WTC11 (cell line): ENCODE measurements at regions not wholly inside any gene's neighbourhood (a gene's known extent, or its start where the extent isn't known, plus 50 kb on each side); places are given as distances from the start of the nearest gene placed in this dataset.

Experiments used
- ATAC-seq: fragments of 200-7000 bp; cut with Tn5 transposase; 2 replicates; pipeline ENCODE4 v1.10.0; 2021; ENCODE audit warnings: mild to moderate bottlenecking, moderate library complexity
- CTCF ChIA-PET: fragments of 300-600 bp; sonication (Branson Sonifier 250); formaldehyde crosslinking; loops from one replicate; lab custom pipeline; 2021; ENCODE audit warnings: antibody characterized with exemption; lab: Charles Lee
- POLR2A ChIA-PET: fragments of 350-600 bp; sonication (Branson Sonifier 250); formaldehyde crosslinking; loops from one replicate; lab custom pipeline; 2021; ENCODE audit warnings: antibody characterized with exemption; lab: Charles Lee
- DNase-seq: peaks from one replicate; pipeline ENCODE4 v3.0.0; 2021; ENCODE audit warnings: low spot score
- H3K27ac Mint-ChIP-seq: 2 replicates; pipeline ENCODE4 v1.8.0; 2021; ENCODE audit warnings: mixed read lengths
- H3K27me3 Mint-ChIP-seq: 2 replicates; pipeline ENCODE4 v1.8.0; 2021; ENCODE audit warnings: low read depth, mild to moderate bottlenecking, moderate library complexity, mixed read lengths
- H3K36me3 Mint-ChIP-seq: 2 replicates; pipeline ENCODE4 v1.8.0; 2021; ENCODE audit warnings: mixed read lengths
- H3K4me1 Mint-ChIP-seq: 2 replicates; pipeline ENCODE4 v1.8.0; 2022; ENCODE audit warnings: mixed read lengths
- H3K4me3 Mint-ChIP-seq: 2 replicates; pipeline ENCODE4 v1.8.0; 2021; ENCODE audit warnings: mild to moderate bottlenecking, moderate library complexity, mixed read lengths
- H3K9me3 Mint-ChIP-seq: 2 replicates; pipeline ENCODE4 v1.8.0; 2021; ENCODE audit warnings: mixed read lengths
- ATF2 ChIP-seq: sonication (generic); formaldehyde crosslinking; IDR thresholded peaks from 2 replicates; pipeline ENCODE4 v1.8.1; 2022; ENCODE audit warnings: low read depth, missing genetic modification reagents, borderline replicate concordance
- ATF6 ChIP-seq: sonication (generic); formaldehyde crosslinking; IDR thresholded peaks from 2 replicates; pipeline ENCODE4 v1.8.1; 2023; ENCODE audit warnings: mild to moderate bottlenecking, missing genetic modification reagents
- CBFB ChIP-seq: sonication (generic); formaldehyde crosslinking; IDR thresholded peaks from 2 replicates; pipeline ENCODE4 v1.8.1; 2022; ENCODE audit warnings: mild to moderate bottlenecking, low read depth, missing genetic modification reagents
- CREM ChIP-seq: sonication (generic); formaldehyde crosslinking; IDR thresholded peaks from 2 replicates; pipeline ENCODE4 v1.8.1; 2022; ENCODE audit warnings: mild to moderate bottlenecking, missing genetic modification reagents, moderate library complexity
- ESRRA ChIP-seq: sonication (generic); formaldehyde crosslinking; IDR thresholded peaks from 2 replicates; pipeline ENCODE4 v1.8.1; 2022; ENCODE audit warnings: mild to moderate bottlenecking, missing genetic modification reagents, borderline replicate concordance
- FOXK1 ChIP-seq: sonication (generic); formaldehyde crosslinking; IDR thresholded peaks from 2 replicates; pipeline ENCODE4 v1.8.0; 2022; ENCODE audit warnings: mild to moderate bottlenecking, moderate library complexity, missing genetic modification reagents
- MLX ChIP-seq: sonication (generic); formaldehyde crosslinking; IDR thresholded peaks from 2 replicates; pipeline ENCODE4 v1.8.1; 2023; ENCODE audit warnings: mild to moderate bottlenecking, missing genetic modification reagents, moderate library complexity
- TEAD1 ChIP-seq: sonication (generic); formaldehyde crosslinking; IDR thresholded peaks from 2 replicates; pipeline ENCODE4 v1.8.0; 2022; ENCODE audit warnings: mild to moderate bottlenecking, missing genetic modification reagents
- ZBTB43 ChIP-seq: sonication (generic); formaldehyde crosslinking; IDR thresholded peaks from 2 replicates; pipeline ENCODE4 v1.8.1; 2023; ENCODE audit warnings: mild to moderate bottlenecking, missing genetic modification reagents
- ZNF232 ChIP-seq: sonication (generic); formaldehyde crosslinking; IDR thresholded peaks from 2 replicates; pipeline ENCODE4 v1.8.0; 2022; ENCODE audit warnings: mild to moderate bottlenecking, missing genetic modification reagents
- ZNF281 ChIP-seq: sonication (generic); formaldehyde crosslinking; IDR thresholded peaks from 2 replicates; pipeline ENCODE4 v1.8.0; 2023; ENCODE audit warnings: mild to moderate bottlenecking, missing genetic modification reagents
- TF ChIP-seq, protein P1 (sequence below): fragments of 250-450 bp; sonication (Bioruptor Pico); IDR thresholded peaks from 2 replicates; pipeline ENCODE4 v2.1.2; 2022; ENCODE audit warnings: mild to moderate bottlenecking, moderate library complexity
- TF ChIP-seq, protein P2 (sequence below): sonication (generic); formaldehyde crosslinking; IDR thresholded peaks from 2 replicates; pipeline ENCODE4 v1.8.1; 2022; ENCODE audit warnings: low read depth, mild to moderate bottlenecking, moderate library complexity, missing genetic modification reagents, borderline replicate concordance
- TF ChIP-seq, protein P3 (sequence below): sonication (generic); formaldehyde crosslinking; IDR thresholded peaks from 2 replicates; pipeline ENCODE4 v1.8.0; 2023; ENCODE audit warnings: missing genetic modification reagents, mild to moderate bottlenecking, borderline replicate concordance
- TF ChIP-seq, protein P4 (sequence below): fragments of 250-450 bp; sonication (Bioruptor Pico); IDR thresholded peaks from 2 replicates; pipeline ENCODE4 v1.8.0; 2021; ENCODE audit warnings: mild to moderate bottlenecking

DNA sequence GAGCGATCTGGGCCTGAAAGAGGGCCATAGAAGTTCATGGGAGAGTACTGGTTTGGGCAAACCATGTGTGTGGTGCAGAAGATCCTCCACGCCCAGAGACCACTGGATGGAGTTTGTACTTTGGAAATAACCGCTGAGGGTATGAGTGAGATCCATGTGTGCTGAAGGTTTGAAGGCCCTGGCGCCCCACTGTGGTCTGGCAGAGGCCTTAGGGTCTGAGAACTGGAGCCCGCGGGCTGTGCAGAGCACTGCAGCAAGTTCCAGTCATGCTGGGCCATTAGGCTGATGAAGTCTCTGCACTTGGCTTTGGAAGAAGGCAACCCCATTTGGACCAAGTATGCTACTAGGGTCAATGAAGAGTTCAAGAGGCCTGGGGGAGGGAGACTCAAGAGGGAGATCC lies 186.4 kb downstream of the BUD13 start:
- peaks cover 49% of the 10 kb centered on the region for H3K27me3 Mint-ChIP-seq
- H3K4me1 Mint-ChIP-seq: peaks cover 33% of the 10 kb centered on the region
- no peak for DNase-seq
- TF ChIP-seq MLX (CRISPR knock-in tag) (no peak), ESRRA (CRISPR knock-in tag) (no peak), CBFB (no peak), TEAD1 (CRISPR knock-in tag) (no peak), CREM (CRISPR knock-in tag) (no peak), ATF2 (CRISPR knock-in tag) (no peak), ZNF281 (CRISPR knock-in tag) (no peak), ZNF232 (CRISPR knock-in tag) (no peak)
- TF ChIP-seq, protein P1, sequence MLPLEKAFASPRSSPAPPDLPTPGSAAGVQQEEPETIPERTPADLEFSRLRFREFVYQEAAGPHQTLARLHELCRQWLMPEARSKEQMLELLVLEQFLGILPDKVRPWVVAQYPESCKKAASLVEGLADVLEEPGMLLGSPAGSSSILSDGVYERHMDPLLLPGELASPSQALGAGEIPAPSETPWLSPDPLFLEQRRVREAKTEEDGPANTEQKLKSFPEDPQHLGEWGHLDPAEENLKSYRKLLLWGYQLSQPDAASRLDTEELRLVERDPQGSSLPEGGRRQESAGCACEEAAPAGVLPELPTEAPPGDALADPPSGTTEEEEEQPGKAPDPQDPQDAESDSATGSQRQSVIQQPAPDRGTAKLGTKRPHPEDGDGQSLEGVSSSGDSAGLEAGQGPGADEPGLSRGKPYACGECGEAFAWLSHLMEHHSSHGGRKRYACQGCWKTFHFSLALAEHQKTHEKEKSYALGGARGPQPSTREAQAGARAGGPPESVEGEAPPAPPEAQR (CRISPR knock-in tag): no peak
- TF ChIP-seq, protein P2, sequence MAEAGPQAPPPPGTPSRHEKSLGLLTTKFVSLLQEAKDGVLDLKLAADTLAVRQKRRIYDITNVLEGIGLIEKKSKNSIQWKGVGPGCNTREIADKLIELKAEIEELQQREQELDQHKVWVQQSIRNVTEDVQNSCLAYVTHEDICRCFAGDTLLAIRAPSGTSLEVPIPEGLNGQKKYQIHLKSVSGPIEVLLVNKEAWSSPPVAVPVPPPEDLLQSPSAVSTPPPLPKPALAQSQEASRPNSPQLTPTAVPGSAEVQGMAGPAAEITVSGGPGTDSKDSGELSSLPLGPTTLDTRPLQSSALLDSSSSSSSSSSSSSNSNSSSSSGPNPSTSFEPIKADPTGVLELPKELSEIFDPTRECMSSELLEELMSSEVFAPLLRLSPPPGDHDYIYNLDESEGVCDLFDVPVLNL (CRISPR knock-in tag): no peak
- TF ChIP-seq, protein P3, sequence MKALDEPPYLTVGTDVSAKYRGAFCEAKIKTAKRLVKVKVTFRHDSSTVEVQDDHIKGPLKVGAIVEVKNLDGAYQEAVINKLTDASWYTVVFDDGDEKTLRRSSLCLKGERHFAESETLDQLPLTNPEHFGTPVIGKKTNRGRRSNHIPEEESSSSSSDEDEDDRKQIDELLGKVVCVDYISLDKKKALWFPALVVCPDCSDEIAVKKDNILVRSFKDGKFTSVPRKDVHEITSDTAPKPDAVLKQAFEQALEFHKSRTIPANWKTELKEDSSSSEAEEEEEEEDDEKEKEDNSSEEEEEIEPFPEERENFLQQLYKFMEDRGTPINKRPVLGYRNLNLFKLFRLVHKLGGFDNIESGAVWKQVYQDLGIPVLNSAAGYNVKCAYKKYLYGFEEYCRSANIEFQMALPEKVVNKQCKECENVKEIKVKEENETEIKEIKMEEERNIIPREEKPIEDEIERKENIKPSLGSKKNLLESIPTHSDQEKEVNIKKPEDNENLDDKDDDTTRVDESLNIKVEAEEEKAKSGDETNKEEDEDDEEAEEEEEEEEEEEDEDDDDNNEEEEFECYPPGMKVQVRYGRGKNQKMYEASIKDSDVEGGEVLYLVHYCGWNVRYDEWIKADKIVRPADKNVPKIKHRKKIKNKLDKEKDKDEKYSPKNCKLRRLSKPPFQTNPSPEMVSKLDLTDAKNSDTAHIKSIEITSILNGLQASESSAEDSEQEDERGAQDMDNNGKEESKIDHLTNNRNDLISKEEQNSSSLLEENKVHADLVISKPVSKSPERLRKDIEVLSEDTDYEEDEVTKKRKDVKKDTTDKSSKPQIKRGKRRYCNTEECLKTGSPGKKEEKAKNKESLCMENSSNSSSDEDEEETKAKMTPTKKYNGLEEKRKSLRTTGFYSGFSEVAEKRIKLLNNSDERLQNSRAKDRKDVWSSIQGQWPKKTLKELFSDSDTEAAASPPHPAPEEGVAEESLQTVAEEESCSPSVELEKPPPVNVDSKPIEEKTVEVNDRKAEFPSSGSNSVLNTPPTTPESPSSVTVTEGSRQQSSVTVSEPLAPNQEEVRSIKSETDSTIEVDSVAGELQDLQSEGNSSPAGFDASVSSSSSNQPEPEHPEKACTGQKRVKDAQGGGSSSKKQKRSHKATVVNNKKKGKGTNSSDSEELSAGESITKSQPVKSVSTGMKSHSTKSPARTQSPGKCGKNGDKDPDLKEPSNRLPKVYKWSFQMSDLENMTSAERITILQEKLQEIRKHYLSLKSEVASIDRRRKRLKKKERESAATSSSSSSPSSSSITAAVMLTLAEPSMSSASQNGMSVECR (CRISPR knock-in tag): no peak
- CTCF ChIA-PET: interaction anchor here (1.6 kb wide), 1 partner anchor 73 kb away, joined by 3 read pairs; no protein-coding TSS in a partner anchor
- H3K4me3 Mint-ChIP-seq: no peak overlapping the region
- ATAC-seq: peak; percentile 58
- POLR2A ChIA-PET: no interaction called here
- no peaks in the 10 kb centered on the region for H3K36me3 Mint-ChIP-seq
- peaks cover 4% of the 10 kb centered on the region; the same call in 1 of the 2 replicates for H3K9me3 Mint-ChIP-seq
- H3K27ac Mint-ChIP-seq: no peak overlapping the region

DNA sequence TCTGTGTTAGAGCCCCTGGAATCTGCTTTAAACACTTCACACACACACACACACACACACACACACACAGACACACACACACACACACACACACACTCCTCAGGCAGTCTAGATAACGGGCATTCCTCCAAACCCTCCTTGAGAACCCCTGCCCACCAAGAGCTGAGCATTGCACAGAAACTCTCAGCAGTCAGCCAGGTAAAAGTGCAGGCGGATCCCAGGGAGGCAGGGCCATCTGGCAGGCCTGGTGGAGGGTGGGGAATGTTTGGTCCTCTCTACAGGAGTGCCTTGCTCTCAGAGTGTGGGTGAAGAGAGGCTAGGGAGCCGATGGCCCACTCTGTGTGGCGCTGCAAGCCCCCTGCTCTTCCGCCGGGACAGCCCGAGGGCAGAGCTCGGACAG lies 190.2 kb downstream of the BUD13 start:
- ATAC-seq (no peak), DNase-seq (no peak)
- Mint-ChIP-seq H3K36me3 (no peaks in the 10 kb centered on the region), H3K9me3 (no peaks in the 10 kb centered on the region), H3K4me3 (no peak overlapping the region), H3K4me1 (peaks cover 49% of the 10 kb centered on the region), H3K27ac (no peak overlapping the region), H3K27me3 (peaks cover 77% of the 10 kb centered on the region)
- TF ChIP-seq ATF6 (CRISPR knock-in tag) (no peak), FOXK1 (CRISPR knock-in tag) (no peak), ESRRA (CRISPR knock-in tag) (no peak), ZBTB43 (CRISPR knock-in tag) (no peak)
- TF ChIP-seq, protein P4, sequence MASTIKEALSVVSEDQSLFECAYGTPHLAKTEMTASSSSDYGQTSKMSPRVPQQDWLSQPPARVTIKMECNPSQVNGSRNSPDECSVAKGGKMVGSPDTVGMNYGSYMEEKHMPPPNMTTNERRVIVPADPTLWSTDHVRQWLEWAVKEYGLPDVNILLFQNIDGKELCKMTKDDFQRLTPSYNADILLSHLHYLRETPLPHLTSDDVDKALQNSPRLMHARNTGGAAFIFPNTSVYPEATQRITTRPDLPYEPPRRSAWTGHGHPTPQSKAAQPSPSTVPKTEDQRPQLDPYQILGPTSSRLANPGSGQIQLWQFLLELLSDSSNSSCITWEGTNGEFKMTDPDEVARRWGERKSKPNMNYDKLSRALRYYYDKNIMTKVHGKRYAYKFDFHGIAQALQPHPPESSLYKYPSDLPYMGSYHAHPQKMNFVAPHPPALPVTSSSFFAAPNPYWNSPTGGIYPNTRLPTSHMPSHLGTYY (CRISPR knock-in tag): no peak
- POLR2A ChIA-PET: no interaction called here
- CTCF ChIA-PET: interaction anchor here (0.6 to 2.0 kb wide), 4 partner anchors 29 to 367 kb away, joined by 3 to 5 read pairs (median 4); no protein-coding TSS in a partner anchor
